ENCODE measurements at regions not wholly inside any gene's neighbourhood (a gene's known extent, or its start where the extent isn't known, plus 50 kb on each side); places are given as distances from the start of the nearest gene placed in this dataset.

- no peak overlapping the region for H2BK120ac ChIP-seq (replicated peaks; ENCODE audit: low read depth, low read length)
- H2AFZ ChIP-seq (ENCODE audit: low read length) = no peak overlapping the region
- H3K27ac ChIP-seq (ENCODE audit: low read depth, low read length) = no peak overlapping the region
- H3K27me3 ChIP-seq (replicated peaks in 1 of 4; ENCODE audit: control insufficient read depth in 3 of 4, extremely low read depth in 1 of 4, insufficient read depth in 3 of 4, low read length in 3 of 4) = no peaks in the 10 kb centered on the region
- no peak overlapping the region for H3K4me2 ChIP-seq (ENCODE audit: insufficient read depth in 1 of 2, low read depth in 2 of 2, low read length in 2 of 2)
- H4K20me1 ChIP-seq (replicated peaks in 1 of 2; ENCODE audit: control insufficient read depth in 1 of 2, insufficient read depth in 2 of 2, low read length in 2 of 2) = no peaks in the 10 kb centered on the region
- no peak overlapping the region for H3K4ac ChIP-seq (replicated peaks; ENCODE audit: insufficient read length, low read depth, low read length)
- no peak overlapping the region for H2BK20ac ChIP-seq (ENCODE audit: low read length)
- H3K79me2 ChIP-seq (ENCODE audit: control insufficient read depth in 1 of 2, insufficient read depth in 2 of 2, low read length in 2 of 2) = no peaks in the 10 kb centered on the region
- H2AK5ac ChIP-seq (ENCODE audit: low read depth, low read length) = no peak overlapping the region
- H3K9ac ChIP-seq (replicated peaks in 1 of 4; ENCODE audit: extremely low read depth in 1 of 4, low read depth in 3 of 4, low read length in 3 of 4) = peak overlapping the region in 1 of 4 experiments; percentile 34; a peak in 1 of 7 replicates
- H3K36me3 ChIP-seq (ENCODE audit: control insufficient read depth in 2 of 4, insufficient read depth in 4 of 4, low read length in 3 of 4) = no peaks in the 10 kb centered on the region
- POLR2A ChIA-PET (ENCODE audit: partially characterized antibody) = no interaction called here
- H3K4me3 ChIP-seq (ENCODE audit: extremely low read depth in 1 of 4, insufficient read depth in 2 of 4, low read depth in 3 of 4, low read length in 4 of 4) = no peak overlapping the region
- no peak overlapping the region for H3K14ac ChIP-seq (ENCODE audit: insufficient read length)
- H3K9me3 ChIP-seq (ENCODE audit: insufficient read depth in 2 of 2, low read depth in 1 of 2, low read length in 1 of 2) = no peaks in the 10 kb centered on the region
- H2BK5ac ChIP-seq (ENCODE audit: low read depth, low read length) = no peak overlapping the region
- H4K5ac ChIP-seq (ENCODE audit: insufficient read length, low read depth, low read length) = no peak overlapping the region
- no peak overlapping the region for H4K91ac ChIP-seq (replicated peaks; ENCODE audit: insufficient read length, low read length)
- no peak overlapping the region for H2BK15ac ChIP-seq (ENCODE audit: low read length)
- H3K56ac ChIP-seq (replicated peaks; ENCODE audit: insufficient read length, low read depth, low read length) = no peak overlapping the region
- no peak overlapping the region for H3K23ac ChIP-seq (ENCODE audit: insufficient read length)
- CTCF ChIA-PET (ENCODE audit: partially characterized antibody) = interaction anchor here (1.1 kb wide), 1 partner anchor 12 kb away, joined by 3 read pairs; no protein-coding TSS in a partner anchor
- H2BK12ac ChIP-seq (ENCODE audit: low read depth, low read length) = no peak overlapping the region
- TF ChIP-seq HDAC6 (IDR thresholded peaks at IDR 0.05; ENCODE audit: low read depth, low read length) (no peak), GTF2F1 (IDR thresholded peaks at IDR 0.05; ENCODE audit: borderline replicate concordance, low read depth, low read length) (no peak)
- no peaks in the 10 kb centered on the region for H3K79me1 ChIP-seq (ENCODE audit: low read depth, low read length)
- H4K8ac ChIP-seq (ENCODE audit: extremely low read depth, insufficient read depth, low read length) = no peak overlapping the region
- WGBS, 2 experiments (ENCODE audit: extremely low coverage in 1 of 2, insufficient coverage in 1 of 2, insufficient read length in 1 of 2, insufficient replicate concordance in 2 of 2, low coverage in 1 of 2, low lambda C conversion rate in 2 of 2, missing lambda C conversion rate in 1 of 2) = 97% methylated on average over 3 of the region's 4 CpGs; no CpG with 5 or more reads in 1 of the 2 experiments
- no peaks in the 10 kb centered on the region; the same call in 1 of the 2 replicates for H3K23me2 ChIP-seq (ENCODE audit: low read depth, low read length)
- FAIRE-seq = no peak
- no peak for DNase-seq (ENCODE audit: low read depth in 1 of 2, low spot score in 2 of 2)
- H3K18ac ChIP-seq (ENCODE audit: extremely low read depth, low read length) = no peak overlapping the region
- H3K4me1 ChIP-seq (replicated peaks in 1 of 4; ENCODE audit: control insufficient read depth in 3 of 4, insufficient read depth in 4 of 4, low read length in 3 of 4) = no peaks in the 10 kb centered on the region
Observed at GRCh38 chr4:12414181-12414812, 985.6 kb upstream of the HS3ST1 start.
